ENCODE measurements at regions not wholly inside any gene's neighbourhood (a gene's known extent, or its start where the extent isn't known, plus 50 kb on each side); places are given as distances from the start of the nearest gene placed in this dataset.

DNA sequence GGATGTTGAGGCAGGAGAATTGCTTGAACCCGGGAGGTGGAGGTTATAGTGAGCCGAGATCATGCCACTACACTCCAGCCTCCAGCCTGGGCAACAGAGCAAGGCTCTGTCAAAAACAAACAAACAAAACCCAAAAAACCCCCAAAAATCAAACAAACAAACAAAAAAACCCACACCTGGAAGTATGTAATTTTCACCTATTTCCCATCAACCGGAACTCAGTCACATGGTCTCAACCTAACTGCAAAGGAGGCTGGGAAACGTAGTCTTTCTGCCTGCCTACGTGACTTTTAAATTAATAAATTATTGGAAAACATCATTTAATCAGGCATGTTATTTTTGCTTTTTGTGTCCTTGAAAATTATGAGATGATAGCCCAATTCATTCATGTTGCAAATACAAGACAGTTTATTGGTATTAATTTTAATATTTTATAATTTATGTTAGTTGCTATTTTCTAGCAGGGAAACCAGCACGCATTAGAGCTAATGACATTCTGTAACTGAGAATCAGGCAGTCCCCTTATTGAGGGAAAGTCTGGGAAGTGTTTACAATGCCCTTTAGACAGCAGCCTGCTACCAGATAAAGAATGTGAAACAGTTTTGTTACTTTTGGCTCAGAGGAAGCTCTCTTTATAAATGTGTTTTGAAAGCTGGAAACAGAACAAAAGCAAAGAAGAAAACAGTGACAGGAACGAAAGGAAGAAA lies 110.3 kb downstream of the NXNL2 start:
- ChIA-PET CTCF (no interaction called here), POLR2A (no interaction called here)
- no peak overlapping the region for H3K4me3 ChIP-seq (ENCODE audit: low read depth, low read length)
- no peak for DNase-seq (ENCODE audit: low read depth, low spot score)
- no peak for TF ChIP-seq CTCF (IDR thresholded peaks at IDR 0.05; ENCODE audit: insufficient read depth, low read length, missing control alignments)

- no peak for DNase-seq (ENCODE audit: low read depth, low spot score)
- no peak for TF ChIP-seq CTCF (IDR thresholded peaks at IDR 0.05; ENCODE audit: insufficient read depth, low read length, missing control alignments)
- POLR2A ChIA-PET = no interaction called here
- H3K4me3 ChIP-seq (ENCODE audit: low read depth, low read length) = no peak overlapping the region
- CTCF ChIA-PET = no interaction called here
Observed at GRCh38 chr9:88645879-88646199, 110.9 kb downstream of the NXNL2 start.

GRCh38 chr9:88646539-88647300 lies 111.7 kb downstream of the NXNL2 start:
- no peak for DNase-seq (ENCODE audit: low read depth, low spot score)
- ChIA-PET CTCF (interaction anchor here (1.4 kb wide), 1 partner anchor 354 kb away, joined by 5 read pairs; no protein-coding TSS in a partner anchor), POLR2A (no interaction called here)
- TF ChIP-seq CTCF (IDR thresholded peaks at IDR 0.05; ENCODE audit: insufficient read depth, low read length, missing control alignments) = no peak
- no peak overlapping the region for H3K4me3 ChIP-seq (ENCODE audit: low read depth, low read length)

DNA sequence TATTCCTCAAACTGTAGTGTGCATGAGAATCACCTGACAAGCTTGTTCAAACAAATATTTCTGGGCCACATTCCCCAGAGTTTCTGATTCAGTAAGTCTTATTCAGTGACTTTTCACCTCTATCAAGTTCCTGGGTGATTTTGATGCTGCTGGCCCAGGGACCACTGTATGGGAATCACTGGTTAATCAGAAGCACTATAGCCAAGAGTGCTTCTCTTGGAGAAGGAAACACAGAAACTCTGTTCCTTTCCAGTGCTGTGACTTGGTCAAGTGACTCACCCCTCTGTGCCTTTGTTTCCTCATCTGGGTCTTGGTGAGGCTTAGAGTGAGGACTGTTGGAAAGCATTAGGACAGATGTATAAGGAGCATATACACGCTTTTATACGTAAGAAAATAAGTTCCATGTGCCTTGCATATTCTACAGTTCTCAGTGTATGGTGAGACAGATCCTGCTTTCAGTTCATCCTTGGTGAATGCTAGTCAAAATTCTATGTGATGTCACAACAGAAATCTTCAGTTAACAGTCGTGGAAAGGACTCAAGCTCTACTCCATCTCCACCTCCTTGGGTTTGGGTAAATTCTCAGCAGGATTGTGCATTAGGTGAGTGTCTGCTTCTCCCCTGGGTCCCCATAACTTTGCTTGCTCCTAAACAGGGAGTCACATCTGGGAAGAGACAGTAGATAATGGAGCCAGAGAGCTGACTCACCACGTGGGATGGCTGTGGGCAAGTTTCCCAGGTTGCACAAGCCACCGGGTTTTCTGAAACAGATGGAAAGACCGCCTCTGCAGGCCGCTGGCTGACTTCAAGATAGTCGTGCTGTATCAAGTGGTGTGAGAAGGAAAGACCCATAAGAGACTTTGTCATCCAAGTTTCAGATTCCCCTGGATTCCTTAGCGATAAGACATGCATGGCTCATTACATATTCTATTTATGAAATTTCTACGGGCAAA lies 117.0 kb downstream of the NXNL2 start:
- ChIA-PET CTCF (interaction anchor here (1.1 to 1.7 kb wide), 2 partner anchors 59 to 93 kb away, joined by 4 to 7 read pairs; no protein-coding TSS in a partner anchor), POLR2A (interaction anchor here (0.7 kb wide), 1 partner anchor 135 kb away, joined by 3 read pairs; no protein-coding TSS in a partner anchor)
- peak; percentile 94 for DNase-seq (ENCODE audit: low read depth, low spot score)
- H3K4me3 ChIP-seq (ENCODE audit: low read depth, low read length) = peak overlapping the region; percentile 24
- peak; percentile 42 for TF ChIP-seq CTCF (IDR thresholded peaks at IDR 0.05; ENCODE audit: insufficient read depth, low read length, missing control alignments)

DNA sequence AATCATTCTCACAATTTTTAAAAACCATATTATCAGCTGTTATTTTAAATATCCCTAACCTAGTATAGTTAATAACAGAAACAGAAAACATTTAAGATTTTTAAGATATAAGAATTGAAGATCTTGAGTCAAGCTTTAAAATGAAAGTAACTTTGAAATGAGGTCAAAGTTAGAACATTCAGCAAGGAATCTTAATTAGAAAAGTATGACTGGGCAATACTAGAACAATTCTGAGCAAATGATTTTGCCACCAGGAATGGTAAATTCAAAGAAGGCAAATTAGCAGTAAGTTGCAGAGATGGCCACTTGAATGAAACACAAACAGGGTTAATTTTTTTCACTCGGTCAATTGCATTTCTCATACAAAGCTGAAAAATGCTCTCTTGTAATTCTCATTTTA lies 117.9 kb downstream of the NXNL2 start:
- H3K4me3 ChIP-seq (ENCODE audit: low read depth, low read length) = peak overlapping the region; percentile 27
- CTCF ChIA-PET = interaction anchor here (1.0 to 1.7 kb wide), 3 partner anchors 60 to 341 kb away, joined by 3 to 7 read pairs (median 4); no protein-coding TSS in a partner anchor
- TF ChIP-seq CTCF (IDR thresholded peaks at IDR 0.05; ENCODE audit: insufficient read depth, low read length, missing control alignments) = no peak
- no peak for DNase-seq (ENCODE audit: low read depth, low spot score)
- POLR2A ChIA-PET = no interaction called here

Measured in AG04449 (cell line).